Cardiac fibroblast (primary cell): ENCODE measurements at regions not wholly inside any gene's neighbourhood (a gene's known extent, or its start where the extent isn't known, plus 50 kb on each side); places are given as distances from the start of the nearest gene placed in this dataset.

Experiments used
- DNase-seq, 2 donors: peaks; one replicate each; pipeline versions ENCODE4 v3.0.0 to v3.0.0-alpha.2; 2010; ENCODE audit warnings: low read depth in 2 of 2
- H3K4me3 ChIP-seq, 2 donors: replicated peaks in 1 of 2; 1 replicate in 1 of 2; 2 replicates in 1 of 2; pipeline ENCODE4 v1.5.1; 2011; ENCODE audit warnings: low read depth in 2 of 2, low read length in 2 of 2, mild to moderate bottlenecking in 2 of 2, moderate library complexity in 1 of 2
- TF ChIP-seq, protein P1 (sequence below): IDR thresholded peaks from one replicate; pipeline ENCODE4 v1.5.1; 2011; ENCODE audit warnings: low read depth, mild to moderate bottlenecking, low read length, inconsistent platforms

DNA sequence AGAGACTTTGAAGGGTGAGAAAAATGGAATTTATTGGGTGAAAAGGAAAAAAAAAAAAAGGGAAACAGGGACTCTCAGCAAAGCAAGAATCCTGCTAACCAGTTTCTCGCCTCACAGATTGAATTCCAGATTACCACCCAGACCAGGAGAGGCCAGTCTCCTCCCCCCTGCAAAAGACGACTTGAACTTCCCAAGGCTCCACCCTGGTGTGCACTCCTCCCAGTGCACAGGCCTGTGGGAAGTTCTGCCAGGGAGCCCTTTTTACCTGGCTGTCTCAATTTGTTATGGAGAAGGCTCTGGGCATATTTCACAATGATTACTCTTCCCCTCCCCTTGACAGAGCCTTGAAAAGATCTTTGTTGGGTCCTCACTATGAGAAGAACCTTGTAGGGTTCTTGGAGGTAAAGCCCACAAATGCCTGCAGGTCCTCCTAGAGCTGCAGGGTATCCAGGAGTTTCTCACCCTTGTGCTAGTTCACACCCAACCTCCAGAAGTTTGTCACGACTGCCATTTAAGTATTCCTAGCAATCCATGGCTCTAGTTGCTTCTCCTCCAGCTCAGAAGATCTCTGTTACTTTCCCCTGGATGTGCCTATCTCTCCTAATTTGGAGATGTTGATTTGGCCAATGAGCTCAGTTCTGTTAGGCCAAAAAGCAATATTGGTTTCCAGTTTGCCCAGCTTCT lies 229.8 kb upstream of the TMTC4 start:
- H3K4me3 ChIP-seq, result no peak overlapping the region
- no peak for DNase-seq
- TF ChIP-seq, protein P1, sequence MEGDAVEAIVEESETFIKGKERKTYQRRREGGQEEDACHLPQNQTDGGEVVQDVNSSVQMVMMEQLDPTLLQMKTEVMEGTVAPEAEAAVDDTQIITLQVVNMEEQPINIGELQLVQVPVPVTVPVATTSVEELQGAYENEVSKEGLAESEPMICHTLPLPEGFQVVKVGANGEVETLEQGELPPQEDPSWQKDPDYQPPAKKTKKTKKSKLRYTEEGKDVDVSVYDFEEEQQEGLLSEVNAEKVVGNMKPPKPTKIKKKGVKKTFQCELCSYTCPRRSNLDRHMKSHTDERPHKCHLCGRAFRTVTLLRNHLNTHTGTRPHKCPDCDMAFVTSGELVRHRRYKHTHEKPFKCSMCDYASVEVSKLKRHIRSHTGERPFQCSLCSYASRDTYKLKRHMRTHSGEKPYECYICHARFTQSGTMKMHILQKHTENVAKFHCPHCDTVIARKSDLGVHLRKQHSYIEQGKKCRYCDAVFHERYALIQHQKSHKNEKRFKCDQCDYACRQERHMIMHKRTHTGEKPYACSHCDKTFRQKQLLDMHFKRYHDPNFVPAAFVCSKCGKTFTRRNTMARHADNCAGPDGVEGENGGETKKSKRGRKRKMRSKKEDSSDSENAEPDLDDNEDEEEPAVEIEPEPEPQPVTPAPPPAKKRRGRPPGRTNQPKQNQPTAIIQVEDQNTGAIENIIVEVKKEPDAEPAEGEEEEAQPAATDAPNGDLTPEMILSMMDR, result no peak

GRCh38 chr13:100899720-100900316 lies 225.2 kb upstream of the TMTC4 start:
- DNase-seq, result no peak
- H3K4me3 ChIP-seq, result no peak overlapping the region
- TF ChIP-seq, protein P1, result no peak

- TF ChIP-seq, protein P1, result no peak
- H3K4me3 ChIP-seq, result no peak overlapping the region
- DNase-seq, result peak in 1 of 2 donors; percentile 48
Measured at GRCh38 chr13:100898431-100898830, 223.8 kb upstream of the TMTC4 start.

DNA sequence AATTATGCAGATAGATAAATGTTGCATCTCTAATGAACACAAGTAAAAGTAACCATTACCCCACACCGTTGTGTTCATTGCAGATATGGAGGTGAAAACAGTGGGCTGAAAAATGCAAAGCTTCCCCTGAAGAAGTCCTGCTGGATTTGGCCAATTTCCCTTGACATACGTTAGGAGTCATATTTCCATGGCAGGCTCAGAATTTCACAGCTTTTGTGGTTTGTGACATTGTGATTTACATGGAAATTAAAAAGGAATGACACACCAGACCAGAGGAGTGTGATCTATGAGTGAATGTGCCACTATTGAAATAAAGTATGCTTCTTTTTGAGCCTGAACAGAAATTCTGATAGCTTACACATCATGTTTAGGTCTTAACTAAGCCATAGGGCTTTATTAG lies 221.1 kb upstream of the TMTC4 start:
- TF ChIP-seq, protein P1, result no peak
- no peak for DNase-seq
- H3K4me3 ChIP-seq, result no peak overlapping the region

DNA sequence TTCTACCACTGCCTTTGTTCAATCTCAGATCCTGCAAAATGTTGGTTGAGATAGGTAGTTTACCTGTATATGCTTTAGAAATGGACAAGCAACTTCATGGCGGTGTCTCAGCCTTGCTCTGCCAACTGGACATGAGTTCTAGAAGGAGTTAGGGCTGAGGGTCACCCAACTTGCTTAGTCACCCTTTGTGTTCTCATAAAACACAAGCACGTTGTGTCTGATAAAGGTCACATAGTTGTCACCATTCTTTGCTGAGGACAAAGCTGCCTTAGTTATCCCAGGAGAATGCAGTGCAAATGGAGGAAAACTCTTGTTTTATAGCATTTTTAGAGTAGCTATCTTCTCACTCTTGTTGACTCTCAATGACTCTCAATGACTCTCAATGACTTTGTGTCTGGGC lies 218.4 kb upstream of the TMTC4 start:
- TF ChIP-seq, protein P1, result no peak
- DNase-seq, result no peak
- no peak overlapping the region for H3K4me3 ChIP-seq

DNA sequence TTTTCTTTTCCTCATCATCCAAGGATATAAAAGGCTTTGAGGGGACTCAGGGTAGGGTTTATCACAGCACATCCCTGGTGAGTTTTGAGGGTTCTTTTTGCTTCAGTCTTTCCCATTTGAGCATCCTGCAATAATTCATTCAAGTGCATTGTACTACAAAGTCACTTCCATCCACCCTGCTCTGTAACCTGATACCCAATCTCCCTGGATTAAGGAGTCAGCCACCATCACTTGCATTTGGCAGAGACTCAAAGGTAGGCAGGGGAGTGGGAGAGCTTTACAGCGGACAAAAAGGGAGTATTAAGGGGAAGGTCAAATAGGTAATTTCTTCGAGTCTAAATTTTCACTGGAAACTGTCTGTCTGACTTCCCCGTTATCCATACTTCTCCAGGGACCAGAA lies 216.1 kb upstream of the TMTC4 start:
- H3K4me3 ChIP-seq, result no peak overlapping the region
- TF ChIP-seq, protein P1, result no peak
- no peak for DNase-seq
